GM19043 (cell line): ENCODE measurements at regions not wholly inside any gene's neighbourhood (a gene's known extent, or its start where the extent isn't known, plus 50 kb on each side); places are given as distances from the start of the nearest gene placed in this dataset.

ENCODE experiments used
- ATAC-seq: cut with Tn5 transposase; IDR thresholded peaks from one replicate; pipeline ENCODE4 v1.9.1; 2021; ENCODE audit warnings: low read depth; ENCODE audit not compliant: unreplicated experiment

GRCh38 chr1:212525479-212526110, 83.0 kb upstream of the ATF3 start:
- ATAC-seq: no peak

GRCh38 chr1:212526111-212526491, 82.5 kb upstream of the ATF3 start:
- ATAC-seq: no peak

- ATAC-seq: no peak
Measured at GRCh38 chr1:212528501-212528900, 80.1 kb upstream of the ATF3 start.

DNA sequence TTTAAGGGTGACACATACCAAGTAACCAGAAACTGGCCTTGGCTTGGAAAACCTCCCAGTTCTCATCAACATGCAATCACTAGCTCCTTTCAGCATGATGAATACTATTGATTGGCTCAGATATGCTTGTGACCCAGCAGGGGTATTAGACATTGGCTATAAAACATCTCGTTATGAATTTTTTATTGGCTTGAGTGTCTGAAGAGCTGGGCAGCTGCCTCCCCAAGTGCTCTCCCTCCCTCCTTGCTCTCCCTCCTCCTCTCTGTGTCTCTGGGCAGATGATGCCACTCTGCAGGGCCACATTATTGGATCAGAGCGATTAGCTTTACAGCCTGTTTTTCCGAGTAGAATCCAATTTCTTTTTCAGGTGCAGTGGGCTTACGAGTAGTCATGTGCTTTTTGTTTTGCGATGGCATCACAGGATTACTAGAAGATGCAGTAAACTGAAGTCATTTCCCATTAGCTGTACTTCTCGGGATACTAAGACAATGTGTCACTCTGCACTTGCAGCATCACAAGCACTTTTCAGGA, 79.3 kb upstream of the ATF3 start:
- no peak for ATAC-seq

DNA sequence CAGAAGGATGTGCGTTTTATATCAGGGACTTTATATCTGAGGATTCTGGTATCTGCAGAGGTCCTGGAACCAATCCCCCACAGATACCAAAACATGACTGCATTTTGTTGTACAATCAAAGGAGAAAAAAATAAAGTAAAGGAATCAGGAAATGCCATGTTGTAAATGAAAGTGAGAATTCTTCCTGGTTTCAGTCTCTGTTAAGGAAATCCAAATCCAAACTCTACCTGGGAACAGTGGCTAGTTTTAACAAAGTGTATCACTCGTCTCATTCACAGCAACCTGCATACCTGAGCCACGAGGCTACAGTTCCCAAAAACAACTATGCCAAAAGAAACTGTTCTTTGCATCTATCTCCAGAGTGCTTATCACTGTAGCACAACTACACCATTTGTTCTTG, 77.3 kb upstream of the ATF3 start:
- ATAC-seq: no peak

GRCh38 chr1:212531796-212532195, 76.8 kb upstream of the ATF3 start:
- ATAC-seq: no peak

DNA sequence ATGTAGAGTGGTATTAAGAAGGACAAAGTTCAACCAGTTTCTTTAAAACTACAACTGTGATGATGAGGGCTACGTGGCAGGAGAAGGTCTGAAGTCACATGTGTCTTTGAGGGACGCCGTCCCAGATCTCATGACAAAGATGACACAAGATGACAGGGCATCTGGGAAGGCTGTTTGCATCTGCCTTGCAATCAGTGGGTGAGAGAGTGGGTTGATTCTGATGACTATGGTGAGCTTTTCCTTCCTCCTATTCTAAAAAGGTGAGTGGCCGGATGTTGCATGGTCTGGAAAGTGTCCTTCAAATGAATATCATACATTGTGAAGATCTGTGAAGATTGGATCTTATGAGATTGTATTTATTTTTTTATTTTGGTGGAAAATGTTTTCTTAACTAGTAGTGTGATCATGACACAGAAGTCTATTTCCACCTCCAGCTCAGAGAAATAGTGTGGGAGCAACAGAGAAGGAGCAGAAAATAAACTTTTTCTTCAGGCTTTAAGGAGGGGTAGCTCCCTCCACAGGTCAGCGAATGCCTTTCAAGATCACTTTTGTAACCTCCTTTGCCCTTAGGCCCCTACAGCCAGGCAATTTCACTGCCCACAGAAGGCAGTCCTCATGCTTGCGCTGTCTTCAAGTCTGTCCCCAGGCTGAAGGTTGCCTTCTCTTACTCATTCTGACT, 76.0 kb upstream of the ATF3 start:
- ATAC-seq: no peak

GRCh38 chr1:212533148-212533517, 75.4 kb upstream of the ATF3 start:
- ATAC-seq: no peak

DNA sequence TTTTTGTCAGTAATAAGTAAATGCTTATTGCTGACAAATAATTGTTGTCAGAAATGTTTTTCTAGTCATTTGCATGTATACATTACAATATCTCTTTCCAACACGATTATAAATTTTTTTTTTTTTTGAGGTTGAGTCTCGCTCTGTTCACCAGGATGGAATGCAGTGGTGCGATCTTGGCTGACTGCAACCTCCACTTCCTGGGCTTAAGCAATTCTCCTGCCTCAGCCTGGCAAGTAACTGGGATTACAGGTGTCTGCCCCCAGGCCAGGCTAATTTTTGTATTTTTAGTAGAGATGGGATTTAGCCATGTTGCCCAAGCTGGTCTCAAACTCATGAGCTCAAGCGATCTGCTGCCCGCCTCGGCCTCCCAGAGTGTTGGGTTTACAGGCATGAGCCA, 72.0 kb upstream of the ATF3 start:
- ATAC-seq: no peak

- ATAC-seq: no peak
Measured at GRCh38 chr1:212537610-212538009, 71.0 kb upstream of the ATF3 start.

DNA sequence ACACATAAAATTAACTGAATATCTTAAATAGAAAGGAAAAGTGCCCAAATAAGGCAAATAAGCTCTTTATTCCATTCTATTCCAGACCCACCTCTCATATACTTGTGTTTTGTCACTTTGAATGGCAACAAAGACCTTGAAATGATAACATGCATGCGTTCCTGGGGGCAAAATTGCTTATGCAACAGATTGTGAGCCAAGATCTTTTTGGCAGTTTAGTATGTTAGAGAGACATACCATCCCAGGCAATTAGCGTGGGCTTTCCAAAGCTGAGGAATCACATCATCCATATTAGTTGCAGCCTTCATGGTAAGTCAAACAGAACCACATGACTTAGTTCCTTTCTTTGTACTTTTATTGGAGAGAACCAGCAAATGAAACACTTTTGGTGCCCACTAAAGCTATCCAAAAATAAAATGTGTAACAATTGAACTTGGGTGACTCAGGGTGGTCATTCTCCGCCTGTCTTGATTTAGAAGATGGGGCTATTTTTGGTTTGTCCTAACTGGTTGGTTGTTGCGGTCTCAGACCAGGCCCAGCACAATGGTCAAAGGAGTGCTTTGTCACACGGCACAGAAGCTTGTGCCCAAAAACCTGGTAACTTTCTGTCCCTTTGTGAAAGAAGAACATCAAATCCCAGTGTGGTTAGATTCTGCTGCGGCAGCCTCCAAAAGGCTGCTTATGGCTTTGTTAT, 68.7 kb upstream of the ATF3 start:
- ATAC-seq: no peak

DNA sequence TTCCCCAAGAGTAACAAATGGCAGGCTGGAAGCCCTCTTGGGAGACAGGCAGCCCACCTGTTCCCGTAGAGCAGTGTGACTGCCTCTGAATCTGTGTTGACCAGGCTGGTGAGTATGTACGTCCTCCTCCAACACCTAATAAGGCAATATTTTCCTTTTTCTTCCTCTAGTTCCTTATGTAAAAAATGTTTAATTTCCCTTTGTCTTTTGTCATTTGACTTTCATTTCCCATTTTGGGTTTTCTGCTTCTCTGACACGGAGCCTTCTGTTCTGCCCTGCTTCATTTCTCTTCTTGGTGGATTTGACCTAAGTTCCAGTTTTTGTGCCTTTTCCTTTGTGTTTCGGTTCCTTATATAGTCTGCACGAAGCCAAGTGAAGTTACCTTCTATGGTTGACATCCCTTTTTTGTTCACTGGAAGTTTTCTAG, 65.8 kb upstream of the ATF3 start:
- no peak for ATAC-seq

GRCh38 chr1:212544110-212544509, 64.5 kb upstream of the ATF3 start:
- no peak for ATAC-seq

DNA sequence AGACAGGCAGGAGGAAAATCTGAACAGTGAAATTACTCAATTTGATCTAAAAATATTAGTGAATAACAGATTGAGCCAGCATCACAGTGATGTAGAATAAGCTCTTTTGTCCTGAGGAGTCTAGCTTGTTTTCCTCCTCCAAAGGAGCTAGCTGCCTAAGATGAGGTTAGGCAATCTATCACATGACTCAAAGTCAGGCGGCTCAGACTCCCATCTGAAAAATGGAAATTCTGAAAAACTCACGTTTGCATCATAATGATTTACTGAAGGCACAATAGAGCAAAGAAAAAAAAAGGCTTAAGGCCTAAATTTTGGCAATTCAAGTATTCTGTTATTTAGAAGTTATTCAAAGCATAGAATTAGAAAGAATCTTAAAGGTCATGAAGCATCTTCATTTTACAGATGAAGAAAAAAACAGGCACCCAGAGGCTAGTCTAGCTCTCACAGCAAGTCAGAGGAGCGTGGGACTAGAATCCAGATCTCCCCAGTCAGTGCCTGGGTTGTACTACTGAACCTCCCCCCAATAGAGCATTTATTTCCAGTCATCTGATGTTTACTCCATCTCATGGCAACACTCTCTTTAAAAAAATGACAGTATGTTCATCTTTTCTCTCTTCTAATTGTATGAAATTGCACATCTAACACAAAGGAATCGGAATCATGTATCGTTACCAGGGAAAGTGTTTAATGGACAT, 62.5 kb upstream of the ATF3 start:
- no peak for ATAC-seq

DNA sequence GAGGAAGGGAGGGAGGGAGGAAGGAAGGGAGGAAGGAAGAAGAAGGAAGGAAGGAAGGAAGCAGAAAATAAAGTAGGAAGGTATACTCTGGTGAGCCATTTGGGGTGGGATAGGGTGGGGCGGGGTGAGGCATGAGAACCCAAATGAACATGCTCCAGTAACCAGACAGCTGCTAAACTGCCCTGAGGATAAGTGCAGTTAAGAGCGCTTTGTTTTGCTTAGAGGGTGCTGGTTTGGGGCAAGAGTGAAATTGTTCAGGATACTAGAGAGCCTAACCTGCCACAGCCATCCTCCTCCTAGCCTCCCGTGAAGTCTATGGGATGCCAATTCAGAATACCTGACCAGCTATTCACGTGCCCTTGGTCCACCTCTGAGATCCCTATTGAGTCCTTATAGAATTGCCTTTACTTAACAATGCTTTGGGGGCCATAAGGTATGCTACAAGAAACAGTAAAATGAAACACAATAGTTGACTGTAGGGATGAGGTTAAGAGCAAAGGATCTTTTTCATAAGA, 59.0 kb upstream of the ATF3 start:
- no peak for ATAC-seq

DNA sequence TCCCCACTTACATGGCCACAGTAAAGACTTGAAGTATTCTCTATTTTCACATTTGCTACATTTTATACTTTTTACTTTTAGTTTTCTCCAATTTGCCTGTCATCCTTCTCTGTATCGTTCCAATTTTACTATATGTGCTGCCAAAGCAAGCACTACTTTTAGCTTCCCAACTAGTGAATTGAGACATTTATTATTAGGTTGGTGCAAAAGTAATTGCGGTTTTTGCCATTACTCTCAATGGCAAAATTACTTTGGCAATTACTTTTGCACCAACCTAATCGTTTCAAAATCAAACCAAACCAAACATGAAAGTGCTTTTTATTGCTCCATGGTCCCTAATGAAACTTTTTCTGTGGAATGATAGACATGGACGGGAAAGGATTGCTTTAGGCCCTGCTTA, 56.6 kb upstream of the ATF3 start:
- ATAC-seq: no peak

DNA sequence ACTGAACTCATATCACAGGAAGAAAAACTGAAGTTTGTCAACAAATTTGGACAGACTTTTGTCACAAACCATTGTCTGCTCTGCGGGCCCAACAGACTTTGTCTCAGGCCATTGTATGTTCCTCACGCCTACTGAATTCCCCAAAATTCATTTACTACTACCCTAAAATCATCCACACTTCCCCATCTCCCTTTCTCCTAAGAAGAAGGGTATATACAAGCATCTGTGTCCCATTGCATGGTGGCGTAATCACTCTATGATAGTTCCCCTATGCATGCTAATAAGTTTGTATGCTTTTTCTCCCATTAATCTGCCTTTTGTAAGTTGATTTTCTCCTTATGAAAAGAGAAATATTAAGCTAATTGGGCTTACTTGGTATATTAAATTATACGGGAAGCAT, 54.9 kb upstream of the ATF3 start:
- ATAC-seq: no peak

GRCh38 chr1:212554401-212554800, 54.2 kb upstream of the ATF3 start:
- no peak for ATAC-seq

DNA sequence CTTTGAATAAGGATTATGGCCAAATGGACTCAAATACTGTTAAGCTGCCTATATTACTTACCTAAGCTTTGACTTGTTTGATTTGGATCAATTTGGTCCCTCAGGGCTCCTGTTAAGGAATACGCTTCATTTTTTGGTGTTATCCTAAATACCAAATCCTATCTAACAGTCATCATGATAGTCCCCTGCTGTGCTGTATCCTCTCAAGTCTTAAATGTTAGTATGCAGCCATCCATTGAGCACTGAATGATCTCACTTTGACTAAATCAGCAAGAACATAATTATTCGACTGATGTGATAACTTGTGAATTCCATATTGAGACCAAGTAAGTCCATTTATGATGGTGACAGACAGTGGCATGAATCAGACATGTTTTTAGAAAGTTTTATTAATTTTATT, 53.1 kb upstream of the ATF3 start:
- ATAC-seq: no peak

- ATAC-seq: no peak
Measured at GRCh38 chr1:212556822-212557549, 51.6 kb upstream of the ATF3 start.
